Motor neuron (in vitro differentiated cells): ENCODE measurements at regions not wholly inside any gene's neighbourhood (a gene's known extent, or its start where the extent isn't known, plus 50 kb on each side); places are given as distances from the start of the nearest gene placed in this dataset.

Experiments
- ATAC-seq, 8 experiments: fragments of 200-7000 bp; cut with Tn5 transposase; replicated peaks in 6 of 8; 2 replicates each; pipeline ENCODE4 v1.8.0; 2021; ENCODE audit warnings: mild to moderate bottlenecking in 8 of 8, moderate library complexity in 8 of 8
- H3K27ac ChIP-seq, 2 donors: fragments of 250-450 bp; sonication (Bioruptor Pico); 2 replicates each; pipeline ENCODE4 v1.9.0; 2021; ENCODE audit warnings: antibody characterized with exemption in 2 of 2, mild to moderate bottlenecking in 2 of 2, moderate library complexity in 1 of 2
- H3K4me1 ChIP-seq, 2 donors: fragments of 250-450 bp; sonication (Bioruptor Pico); replicated peaks in 1 of 2; 2 replicates each; pipeline ENCODE4 v1.6.1; 2021; ENCODE audit warnings: antibody characterized with exemption in 2 of 2, mild to moderate bottlenecking in 2 of 2, moderate library complexity in 1 of 2
- H3K4me3 ChIP-seq, 5 donors: fragments of 250-450 bp; sonication (Bioruptor Pico); 2 replicates each; pipeline ENCODE4 v1.9.0; 2021; ENCODE audit warnings: antibody characterized with exemption in 5 of 5, mild to moderate bottlenecking in 5 of 5, moderate library complexity in 4 of 5
- WGBS, 10 experiments: fragments of 450-650 bp; shearing (Covaris generic); methylation state at CpG; one replicate each; pipeline ENCODE4 v1.0.0; 2022; 5-methylcytosine and 5-hydroxymethylcytosine counted together
- in situ Hi-C, 9 experiments: fragments of 400-800 bp; cut with MboI; loops; one replicate each; pipeline ENCODE4 v1.15.0; 2021; ENCODE audit warnings: low sequenced_read_pairs in 9 of 9, low pct_unique_long_range_greater_than_20kb in 2 of 9; ENCODE audit not compliant: unreplicated experiment in 9 of 9

DNA sequence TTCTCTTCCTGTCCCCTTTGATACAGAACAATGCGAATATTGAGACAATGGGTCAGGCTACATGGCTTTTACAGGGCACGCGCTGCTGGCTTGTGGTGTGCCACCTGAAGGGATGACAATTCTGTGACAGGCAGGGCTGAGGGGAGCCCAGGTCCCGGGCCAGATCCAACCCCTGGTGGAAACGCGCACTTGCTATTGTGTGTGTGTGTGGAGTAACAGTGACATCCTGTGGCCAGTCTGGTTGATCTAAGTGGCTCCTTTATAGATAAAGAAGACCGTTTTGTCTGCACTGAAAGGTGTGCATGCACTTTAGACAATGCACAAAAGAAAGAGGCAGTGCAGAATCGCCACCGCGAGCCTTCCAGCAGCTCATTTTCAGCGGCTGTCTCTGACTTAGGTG lies 273.6 kb downstream of the HRH4 start:
- Histone ChIP-seq H3K4me1 (peaks cover 0 to 5% of the 10 kb centered on the region in 2 donors), H3K4me3 (no peak overlapping the region), H3K27ac (no peak overlapping the region)
- in situ Hi-C loops, result loop anchor here in 4 of 9 experiments (10.0 to 25.0 kb wide), 5 partner anchors 122 to 372 kb away; no protein-coding TSS in a partner anchor
- 10 to 100% (median 83%) methylated on average over 1 to 9 of the region's 11 CpGs; no CpG with 5 or more reads in 3 of the 10 experiments for WGBS, 10 experiments
- peak; percentile 53 to 77 (median 69) for ATAC-seq

DNA sequence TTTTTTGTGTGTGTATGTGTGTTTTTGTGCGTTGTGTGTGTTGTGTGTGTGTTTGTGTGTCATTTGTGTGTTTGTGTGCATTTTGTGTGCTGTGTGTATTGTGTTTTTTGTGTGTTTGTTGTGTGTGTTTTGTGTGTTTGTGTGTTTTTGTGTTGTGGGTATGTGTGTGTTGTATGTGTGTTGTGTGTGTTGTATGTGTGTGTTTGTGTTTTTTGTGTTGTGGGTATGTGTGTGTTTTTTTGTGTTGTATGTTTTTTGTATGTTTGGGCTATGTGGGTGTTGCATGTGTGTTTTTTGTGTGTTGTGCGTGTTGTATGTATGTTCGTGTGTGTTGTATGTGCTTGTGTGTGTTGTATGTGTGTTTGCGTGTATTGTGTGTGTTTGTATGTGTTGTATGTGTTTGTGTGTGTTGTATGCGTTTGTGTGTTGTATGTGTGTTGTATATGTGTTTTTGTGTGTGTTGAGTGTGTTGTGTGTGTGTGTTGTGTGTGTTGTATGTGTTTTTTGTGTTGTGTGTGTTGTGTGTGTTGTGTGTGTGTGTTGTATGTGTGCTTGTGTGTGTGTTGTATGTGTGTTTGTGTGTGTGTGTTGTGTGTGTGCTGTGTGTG lies 275.3 kb downstream of the HRH4 start:
- WGBS, 10 experiments, result 39 to 100% (median 89%) methylated on average over 1 to 5 of the region's 5 CpGs; no CpG with 5 or more reads in 1 of the 10 experiments
- peaks cover 0 to 5% of the 10 kb centered on the region in 2 donors for H3K4me1 ChIP-seq
- no peak overlapping the region for H3K4me3 ChIP-seq
- in situ Hi-C loops, result loop anchor here in 4 of 9 experiments (10.0 to 25.0 kb wide), 5 partner anchors 123 to 373 kb away; no protein-coding TSS in a partner anchor
- no peak overlapping the region for H3K27ac ChIP-seq
- ATAC-seq, result no peak

DNA sequence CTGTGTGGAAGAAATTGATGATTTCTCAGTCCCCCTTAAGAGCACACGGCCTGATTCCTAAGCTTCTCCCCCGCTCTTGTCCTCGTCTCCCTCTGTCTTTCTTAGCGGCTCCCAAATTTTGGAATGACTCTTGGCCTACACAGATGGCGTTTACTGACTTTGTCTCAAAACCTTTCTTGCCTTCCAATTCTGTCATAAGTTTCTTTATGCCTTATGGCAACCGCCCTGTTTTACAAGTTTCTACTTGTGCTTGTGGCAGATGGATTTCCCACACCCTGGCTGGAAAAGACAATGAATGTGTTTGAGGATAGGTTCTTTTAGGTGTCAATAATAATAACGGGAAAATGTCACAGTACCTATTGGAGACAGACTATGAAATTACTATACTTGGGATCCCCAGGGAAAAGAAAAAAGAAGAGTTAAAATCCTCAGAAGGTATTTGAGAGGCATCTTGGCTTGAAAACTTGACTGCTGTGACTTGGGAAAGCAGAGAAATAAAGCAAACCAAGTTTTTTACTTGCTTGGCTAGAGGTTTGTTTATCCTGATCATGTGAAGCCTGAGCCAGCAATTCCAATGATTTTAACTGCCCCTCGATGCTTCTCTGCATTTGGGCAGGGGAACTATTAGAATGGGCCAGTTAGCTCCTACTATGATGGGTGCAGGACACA lies 276.4 kb downstream of the HRH4 start:
- Histone ChIP-seq H3K27ac (no peak overlapping the region), H3K4me1 (peaks cover 0 to 5% of the 10 kb centered on the region in 2 donors), H3K4me3 (no peak overlapping the region)
- peak in 1 of 8 experiments; percentile 21 for ATAC-seq
- 35 to 100% (median 86%) methylated on average over 1 to 8 of the region's 8 CpGs for WGBS, 10 experiments
- in situ Hi-C loops, result loop anchor here in 4 of 9 experiments (10.0 to 25.0 kb wide), 5 partner anchors 124 to 374 kb away; no protein-coding TSS in a partner anchor

DNA sequence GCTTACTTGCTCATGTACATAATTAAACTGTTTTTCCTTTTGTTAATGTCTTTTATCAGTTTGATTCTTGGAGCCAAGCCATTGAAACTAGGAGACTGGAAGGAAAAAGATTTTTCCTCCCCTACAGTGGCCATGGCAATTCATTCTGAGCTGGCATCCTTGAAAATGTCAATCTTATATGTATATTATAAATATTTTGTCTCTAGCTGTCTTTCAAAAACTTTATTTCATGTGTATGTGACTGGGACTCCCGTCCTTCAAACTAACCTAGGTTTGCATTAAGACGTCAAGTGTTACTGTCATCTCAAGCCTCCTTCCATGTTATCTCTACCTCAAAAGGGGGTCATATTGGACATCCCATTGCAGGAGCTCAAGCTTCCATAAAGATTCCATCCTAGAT lies 280.4 kb downstream of the HRH4 start:
- in situ Hi-C loops, result loop anchor here in 2 of 9 experiments (25.0 kb wide), 3 partner anchors 129 to 379 kb away; no protein-coding TSS in a partner anchor
- no peak for ATAC-seq

DNA sequence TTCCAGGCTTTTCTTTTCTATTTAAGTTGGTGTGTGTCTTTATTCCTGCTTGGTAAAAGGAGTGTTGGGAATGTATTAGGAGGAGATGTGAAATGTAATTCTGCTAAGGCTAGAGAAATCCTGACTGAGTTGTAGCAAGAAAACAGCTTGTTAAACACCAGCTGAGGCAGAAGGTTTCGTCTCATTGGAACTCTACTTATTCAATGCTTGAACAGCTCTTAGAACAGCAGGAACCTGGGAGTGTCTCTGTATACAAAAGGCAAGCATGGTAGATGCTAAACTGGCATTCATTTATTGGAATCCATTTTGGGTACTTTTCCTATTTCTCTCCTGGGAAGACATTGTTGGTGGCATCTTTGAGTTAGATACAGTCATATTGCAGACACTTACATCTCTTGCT lies 280.9 kb downstream of the HRH4 start:
- no peak overlapping the region for H3K4me3 ChIP-seq
- H3K27ac ChIP-seq, result no peak overlapping the region
- no peak for ATAC-seq
- WGBS, 10 experiments, result 60 to 100% (median 100%) methylated on average over 1 of the region's 1 CpG; no CpG with 5 or more reads in 3 of the 10 experiments
- in situ Hi-C loops, result loop anchor here in 2 of 9 experiments (25.0 kb wide), 3 partner anchors 129 to 379 kb away; no protein-coding TSS in a partner anchor
- no peaks in the 10 kb centered on the region for H3K4me1 ChIP-seq

More for the DNA sequence above, 280.4 kb downstream of the HRH4 start:
- Histone ChIP-seq H3K27ac (no peak overlapping the region), H3K4me3 (no peak overlapping the region), H3K4me1 (no peaks in the 10 kb centered on the region)
- 75 to 100% (median 100%) methylated on average over 1 to 2 of the region's 2 CpGs; no CpG with 5 or more reads in 3 of the 10 experiments for WGBS, 10 experiments

DNA sequence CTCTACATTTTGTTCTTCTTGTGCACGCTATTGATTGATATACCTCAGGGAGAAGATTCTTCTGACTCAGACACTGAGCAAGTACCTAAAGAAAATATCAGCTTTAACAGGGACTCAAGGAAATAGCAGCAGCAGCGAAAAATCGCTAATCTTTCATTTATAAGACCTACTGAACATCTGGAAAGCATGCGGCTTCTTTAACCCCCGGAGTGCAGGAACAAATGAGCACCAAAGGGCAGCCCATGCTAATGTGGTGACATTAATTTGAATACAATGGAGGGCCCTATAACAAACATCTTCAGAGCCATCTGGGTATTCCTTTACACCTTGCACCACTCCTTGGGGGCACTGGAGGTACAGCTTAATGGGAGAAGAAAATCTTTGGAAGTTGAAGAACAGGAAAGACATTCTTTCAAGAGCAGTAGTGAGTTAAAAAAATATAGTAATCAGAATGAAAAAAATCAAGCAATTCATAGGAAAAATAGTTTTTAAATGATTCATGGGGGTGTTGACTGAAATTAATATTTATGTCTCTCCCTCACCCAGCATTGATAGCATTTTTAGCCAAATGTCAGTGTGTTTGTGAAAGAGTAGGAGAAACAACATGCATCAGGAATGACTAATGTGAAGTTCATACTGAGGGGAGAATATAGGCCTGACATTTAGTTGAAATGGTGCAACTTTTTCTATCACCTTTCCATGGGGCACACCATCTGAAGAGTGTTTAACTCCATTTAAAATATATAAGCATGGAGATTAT lies 281.7 kb downstream of the HRH4 start:
- Histone ChIP-seq H3K27ac (no peak overlapping the region), H3K4me3 (no peak overlapping the region), H3K4me1 (no peaks in the 10 kb centered on the region)
- in situ Hi-C loops, result loop anchor here in 2 of 9 experiments (25.0 kb wide), 3 partner anchors 130 to 380 kb away; no protein-coding TSS in a partner anchor
- peak in 3 of 8 experiments; percentile 24 to 96 (median 92) for ATAC-seq
- WGBS, 10 experiments, result 42 to 100% (median 67%) methylated on average over 2 to 5 of the region's 5 CpGs; no CpG with 5 or more reads in 1 of the 10 experiments

DNA sequence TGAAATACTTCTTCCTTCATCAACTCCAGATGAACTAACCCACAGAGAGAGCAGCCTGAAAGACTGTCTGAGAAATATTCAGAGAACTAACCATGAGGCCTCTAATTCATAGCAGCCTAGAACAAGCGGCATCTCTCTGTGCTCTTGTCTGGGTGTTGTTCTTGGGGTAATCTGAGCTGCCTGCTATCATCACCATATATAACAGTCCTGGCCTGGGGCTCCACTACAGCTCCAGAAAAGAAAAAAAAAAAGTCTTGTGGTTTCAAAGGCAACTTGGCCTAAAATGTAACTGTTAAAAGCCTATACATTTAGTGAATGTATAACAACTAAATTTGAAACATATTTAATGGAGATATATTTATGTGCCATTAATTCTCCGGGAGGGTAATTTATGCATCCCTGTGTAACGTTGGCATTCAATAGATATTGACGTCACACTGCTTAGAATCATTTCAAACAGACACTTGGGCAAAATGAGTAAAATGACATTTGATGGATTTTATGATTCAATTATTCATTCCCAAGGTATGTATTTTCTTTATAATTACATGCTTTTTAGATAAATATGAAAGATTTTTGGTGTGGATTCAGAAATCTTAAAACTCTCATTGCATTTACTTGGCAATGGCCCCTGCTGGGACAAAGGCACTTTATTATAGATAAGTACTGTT lies 294.3 kb downstream of the HRH4 start:
- in situ Hi-C loops, result no loop called here
- ATAC-seq, result peak in 2 of 8 experiments; percentile 72 to 87
- no peak overlapping the region for H3K4me3 ChIP-seq
- no peak overlapping the region for H3K27ac ChIP-seq
- H3K4me1 ChIP-seq, result peaks cover 0 to 7% of the 10 kb centered on the region in 2 donors
- WGBS, 10 experiments, result 13 to 97% (median 82%) methylated on average over 1 to 4 of the region's 4 CpGs

DNA sequence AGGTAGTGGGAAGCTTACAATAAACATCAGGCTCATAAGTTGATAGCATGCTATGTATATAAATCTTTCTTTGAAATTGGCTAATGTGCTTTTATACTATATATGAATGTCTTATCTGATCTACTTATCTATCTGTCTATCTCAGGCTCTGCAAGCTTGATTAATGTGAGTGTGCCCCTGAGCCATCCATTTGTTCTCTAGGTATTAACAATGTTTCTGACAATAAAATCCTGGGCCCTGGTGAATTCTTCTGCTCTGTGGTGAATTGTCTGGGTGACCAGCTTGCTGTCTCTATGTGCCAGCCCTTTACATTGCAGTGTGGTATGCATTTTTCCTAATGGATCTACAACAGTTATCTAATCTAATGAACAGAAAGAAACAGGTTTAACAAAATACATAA lies 295.9 kb downstream of the HRH4 start:
- Histone ChIP-seq H3K4me3 (no peak overlapping the region), H3K27ac (no peak overlapping the region), H3K4me1 (peaks cover 0 to 7% of the 10 kb centered on the region in 2 donors)
- in situ Hi-C loops, result no loop called here
- ATAC-seq, result peak in 4 of 8 experiments; percentile 39 to 97 (median 74)

DNA sequence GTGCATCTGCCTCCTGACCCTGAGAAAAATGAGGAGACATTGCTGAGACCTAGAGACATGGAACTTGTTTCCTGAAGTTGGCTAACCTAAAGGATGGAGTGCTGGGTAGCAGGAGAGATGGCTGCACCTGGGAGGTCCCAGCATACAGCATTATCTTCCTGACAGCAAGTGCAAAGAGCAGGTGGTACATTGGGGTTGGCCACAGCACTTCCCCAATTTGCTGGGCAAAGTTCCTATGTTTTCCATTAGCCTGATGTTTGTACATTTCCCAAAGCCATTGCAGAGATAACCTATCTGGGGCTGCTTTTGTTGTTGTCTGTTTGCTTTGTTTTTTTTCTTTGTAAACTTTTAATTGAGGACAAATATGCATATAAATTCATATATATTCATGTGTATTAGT lies 296.7 kb downstream of the HRH4 start:
- H3K4me3 ChIP-seq, result no peak overlapping the region
- in situ Hi-C loops, result no loop called here

DNA sequence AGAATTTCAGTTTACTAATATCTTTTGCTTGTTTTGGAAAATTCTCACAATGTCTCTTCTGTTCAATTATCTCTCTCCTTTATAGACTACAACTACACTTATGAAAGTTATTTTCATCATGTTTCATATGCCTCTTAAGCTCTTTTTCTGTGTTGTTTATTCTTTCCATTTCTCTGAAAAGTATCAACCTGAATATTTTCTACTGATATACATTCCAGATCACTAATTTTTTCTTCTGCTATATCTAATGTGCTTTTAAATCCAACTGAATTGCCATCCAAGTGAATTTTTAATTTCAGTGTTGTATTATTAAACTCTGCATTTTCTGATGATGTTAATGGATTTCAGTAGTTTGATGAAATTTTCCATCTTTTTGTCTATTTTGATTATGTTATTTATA lies 301.3 kb downstream of the HRH4 start:
- no peak overlapping the region for H3K27ac ChIP-seq
- ATAC-seq, result no peak
- peaks cover 14 to 15% of the 10 kb centered on the region in 2 donors for H3K4me1 ChIP-seq
- in situ Hi-C loops, result no loop called here
- H3K4me3 ChIP-seq, result no peak overlapping the region

More for the DNA sequence above, 296.7 kb downstream of the HRH4 start:
- H3K27ac ChIP-seq, result no peak overlapping the region
- no peak for ATAC-seq
- H3K4me1 ChIP-seq, result peaks cover 0 to 7% of the 10 kb centered on the region in 2 donors

DNA sequence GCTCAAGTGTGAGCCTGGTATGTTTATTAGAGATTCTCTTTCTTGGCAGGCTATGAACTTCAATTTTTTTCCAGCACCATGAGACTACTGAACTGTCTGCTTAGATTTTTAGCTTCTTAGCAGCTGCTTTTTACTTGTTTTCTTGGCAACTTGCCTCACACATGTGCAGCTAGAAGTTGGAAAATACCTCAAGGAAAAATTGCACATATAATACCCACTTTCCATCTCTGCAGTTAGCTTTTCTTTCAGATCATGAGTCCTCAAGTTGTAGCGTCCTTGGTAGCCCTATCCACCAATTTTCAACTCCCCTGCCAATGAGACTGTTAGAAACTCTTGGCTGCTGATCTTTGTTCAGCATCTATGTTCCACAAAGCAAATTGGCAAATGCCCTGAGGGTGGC lies 302.1 kb downstream of the HRH4 start:
- no peak for ATAC-seq

DNA sequence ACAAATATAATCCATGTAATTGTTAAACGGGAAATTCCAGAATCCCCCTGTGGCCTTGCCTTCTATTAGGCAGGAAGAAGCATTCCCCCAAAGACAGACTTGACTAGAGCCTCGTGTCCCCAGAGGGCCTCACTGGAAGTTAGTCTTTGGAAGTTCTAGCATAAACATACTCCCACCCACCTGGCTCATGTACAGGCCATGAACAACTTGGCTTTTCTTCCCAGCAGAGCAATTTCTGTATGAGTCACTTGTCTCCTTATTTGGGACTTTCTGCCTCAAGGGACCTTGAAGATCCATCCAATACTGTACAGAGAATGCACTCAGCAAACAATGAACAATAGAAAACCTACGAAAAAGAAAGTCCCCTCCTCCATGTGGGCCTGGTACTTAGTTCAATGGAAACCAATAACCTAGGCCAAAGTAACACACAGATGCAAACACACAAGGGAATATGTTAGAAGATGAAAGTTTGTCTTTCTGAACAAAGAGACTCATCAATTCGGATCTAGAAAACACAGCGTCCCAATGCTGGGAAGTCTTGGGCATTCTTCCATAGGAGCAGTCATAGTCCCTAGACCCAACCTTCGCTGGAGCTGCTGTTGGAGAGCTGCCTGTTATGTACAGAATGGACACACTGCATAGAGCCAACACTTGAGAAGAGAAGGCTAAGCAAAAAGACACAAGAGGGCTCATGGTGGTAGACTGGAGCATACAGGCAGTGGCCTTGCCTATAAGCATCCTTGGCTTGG lies 303.5 kb downstream of the HRH4 start:
- H3K4me1 ChIP-seq, result peaks cover 9 to 15% of the 10 kb centered on the region in 2 donors
- ATAC-seq, result peak in 3 of 8 experiments; percentile 29 to 93 (median 92)
- in situ Hi-C loops, result no loop called here
- H3K4me3 ChIP-seq, result no peak overlapping the region
- WGBS, 10 experiments, result 5 to 100% (median 80%) methylated on average over 2 to 5 of the region's 6 CpGs
- no peak overlapping the region for H3K27ac ChIP-seq

More for the DNA sequence above, 302.1 kb downstream of the HRH4 start:
- no peak overlapping the region for H3K27ac ChIP-seq
- 0 to 88% (median 69%) methylated on average over 1 of the region's 1 CpG; no CpG with 5 or more reads in 4 of the 10 experiments for WGBS, 10 experiments
- H3K4me3 ChIP-seq, result no peak overlapping the region
- peaks cover 9 to 15% of the 10 kb centered on the region in 2 donors for H3K4me1 ChIP-seq
- in situ Hi-C loops, result no loop called here
